ENCODE measurements at regions not wholly inside any gene's neighbourhood (a gene's known extent, or its start where the extent isn't known, plus 50 kb on each side); places are given as distances from the start of the nearest gene placed in this dataset.

GRCh38 chr11:133698654-133699053, 146.7 kb downstream of the SPATA19 start:
- TF ChIP-seq CTCF (IDR thresholded peaks at IDR 0.05), result no peak
- TF ChIP-seq POLR2A (IDR thresholded peaks at IDR 0.05), result no peak
- H3K4me3 ChIP-seq (ENCODE audit: low read depth, poor library complexity, severe bottlenecking), result no peak overlapping the region
- WGBS, 2 donors, result 88 to 96% methylated on average over 1 of the region's 1 CpG
- intact Hi-C loops (cut with DNase I; ENCODE audit: low total_unique reads), result no loop called here
- DNase-seq (ENCODE audit: low spot score in 2 of 2), result no peak

DNA sequence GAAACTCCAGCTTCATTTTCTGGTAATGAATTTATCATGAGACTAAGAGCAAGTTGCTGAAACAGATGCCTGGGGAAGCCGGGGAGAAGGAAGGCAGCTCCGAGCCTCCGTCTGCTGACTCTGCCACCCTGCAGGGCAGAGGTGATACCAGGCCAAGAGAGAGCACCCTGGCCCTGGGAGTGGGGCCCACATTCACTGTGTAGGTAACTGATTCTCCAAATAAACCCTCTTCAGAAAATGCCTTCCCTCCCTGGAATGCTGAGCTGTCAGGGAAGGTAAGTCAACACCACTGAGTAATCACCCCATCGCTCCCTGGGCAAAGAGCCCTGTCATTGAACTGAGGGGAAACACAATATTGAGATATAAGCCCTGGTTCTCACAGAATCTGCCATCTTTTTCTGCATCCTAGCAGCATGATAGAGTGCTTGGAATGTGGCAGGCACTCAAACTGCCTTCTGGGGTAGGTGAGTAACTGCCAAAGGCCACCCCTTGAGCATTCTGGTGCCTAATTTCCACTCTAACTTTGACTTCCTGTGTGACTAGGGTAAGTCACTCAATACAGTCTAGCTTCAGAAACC, 147.6 kb downstream of the SPATA19 start:
- WGBS, 2 donors, result 59 to 67% methylated on average over 4 of the region's 4 CpGs
- TF ChIP-seq POLR2A (IDR thresholded peaks at IDR 0.05) (no peak), CTCF (IDR thresholded peaks at IDR 0.05) (no peak)
- intact Hi-C loops (cut with DNase I; ENCODE audit: low total_unique reads), result no loop called here
- peak in 1 of 2 donors; percentile 74 for DNase-seq (ENCODE audit: low spot score in 2 of 2)
- no peak overlapping the region for H3K4me3 ChIP-seq (ENCODE audit: low read depth, poor library complexity, severe bottlenecking)

DNA sequence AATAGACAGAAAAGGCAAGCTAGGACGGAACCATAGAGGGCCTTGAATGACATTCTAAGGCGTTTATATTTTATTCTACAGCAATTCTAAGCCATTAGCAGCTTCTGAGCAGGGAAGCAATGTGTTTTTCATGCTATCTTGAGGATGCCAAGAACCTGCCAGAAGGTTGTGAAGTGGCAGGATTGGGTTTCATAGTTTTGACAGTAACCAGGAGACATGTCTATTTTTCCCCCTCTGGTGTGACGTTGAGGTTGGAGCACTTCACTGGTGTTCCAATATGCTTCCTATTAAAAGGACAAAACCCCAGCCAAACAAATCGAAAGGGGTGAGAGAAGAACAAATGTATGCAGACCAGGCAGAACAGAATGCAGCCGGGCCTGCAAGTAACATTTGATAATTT, 148.2 kb downstream of the SPATA19 start:
- DNase-seq (ENCODE audit: low spot score in 2 of 2), result no peak
- no peak for TF ChIP-seq CTCF (IDR thresholded peaks at IDR 0.05)
- no peak for TF ChIP-seq POLR2A (IDR thresholded peaks at IDR 0.05)
- 58 to 65% methylated on average over 5 of the region's 5 CpGs for WGBS, 2 donors
- intact Hi-C loops (cut with DNase I; ENCODE audit: low total_unique reads), result no loop called here
- no peak overlapping the region for H3K4me3 ChIP-seq (ENCODE audit: low read depth, poor library complexity, severe bottlenecking)

GRCh38 chr11:133695387-133695786, 149.9 kb downstream of the SPATA19 start:
- TF ChIP-seq POLR2A (IDR thresholded peaks at IDR 0.05) (no peak), CTCF (IDR thresholded peaks at IDR 0.05) (no peak)
- H3K4me3 ChIP-seq (ENCODE audit: low read depth, poor library complexity, severe bottlenecking), result no peak overlapping the region
- 60 to 74% methylated on average over 2 of the region's 2 CpGs for WGBS, 2 donors
- intact Hi-C loops (cut with DNase I; ENCODE audit: low total_unique reads), result no loop called here
- DNase-seq (ENCODE audit: low spot score in 2 of 2), result no peak

- 86 to 94% methylated on average over 3 of the region's 3 CpGs for WGBS, 2 donors
- intact Hi-C loops (cut with DNase I; ENCODE audit: low total_unique reads), result no loop called here
- DNase-seq (ENCODE audit: low spot score in 2 of 2), result no peak
- no peak overlapping the region for H3K4me3 ChIP-seq (ENCODE audit: low read depth, poor library complexity, severe bottlenecking)
- no peak for TF ChIP-seq POLR2A (IDR thresholded peaks at IDR 0.05)
- TF ChIP-seq CTCF (IDR thresholded peaks at IDR 0.05), result no peak
These were observed 150.6 kb downstream of the SPATA19 start for GRCh38 chr11:133694701-133695100.

- intact Hi-C loops (cut with DNase I; ENCODE audit: low total_unique reads), result no loop called here
- no peak for DNase-seq (ENCODE audit: low spot score in 2 of 2)
- no peak overlapping the region for H3K4me3 ChIP-seq (ENCODE audit: low read depth, poor library complexity, severe bottlenecking)
- no peak for TF ChIP-seq POLR2A (IDR thresholded peaks at IDR 0.05)
- TF ChIP-seq CTCF (IDR thresholded peaks at IDR 0.05), result no peak
- WGBS, 2 donors, result 90 to 92% methylated on average over 9 of the region's 9 CpGs
These were observed 152.2 kb downstream of the SPATA19 start for GRCh38 chr11:133693110-133693509.

Data from lower leg skin (tissue), 4 donors.